Esophagus muscularis mucosa (tissue), 3 donors: ENCODE measurements at regions not wholly inside any gene's neighbourhood (a gene's known extent, or its start where the extent isn't known, plus 50 kb on each side); places are given as distances from the start of the nearest gene placed in this dataset.

Experiments
- EP300 ChIP-seq: sonication (generic); formaldehyde crosslinking; IDR thresholded peaks from one replicate; pipeline ENCODE4 v1.6.1; 2017; ENCODE audit warnings: antibody characterized with exemption
- TF ChIP-seq, protein P1 (sequence below), 3 experiments: fragments of 200-600 bp in 2 of 3; fragments of 450-650 bp in 1 of 3; sonication (generic) in 2 of 3; IDR thresholded peaks; one replicate each; pipeline ENCODE4 v1.5.1; 2017 to 2019; ENCODE audit warnings: antibody characterized with exemption in 3 of 3, mild to moderate bottlenecking in 2 of 3, moderate library complexity in 1 of 3

DNA sequence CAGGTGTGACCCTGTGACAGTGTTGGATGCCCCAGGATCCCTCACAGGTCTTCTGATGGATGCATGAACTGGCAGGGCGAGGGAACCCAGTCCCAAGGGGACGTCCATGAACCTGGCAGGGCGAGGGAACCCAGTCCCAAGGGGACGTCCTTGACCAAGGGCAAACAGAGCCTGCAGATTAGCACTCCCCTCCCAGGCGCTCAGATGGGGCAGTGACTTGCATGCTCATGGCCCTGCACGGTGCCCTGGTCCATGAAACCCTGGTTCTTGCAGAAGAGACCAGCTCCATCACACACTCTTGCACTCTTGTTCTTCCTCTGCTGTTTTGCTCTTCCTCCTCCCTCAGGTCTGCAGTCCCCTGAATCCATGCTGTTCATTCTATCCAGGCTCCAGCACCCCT, 192.7 kb downstream of the GALR1 start:
- TF ChIP-seq EP300, result no peak
- TF ChIP-seq, protein P1, sequence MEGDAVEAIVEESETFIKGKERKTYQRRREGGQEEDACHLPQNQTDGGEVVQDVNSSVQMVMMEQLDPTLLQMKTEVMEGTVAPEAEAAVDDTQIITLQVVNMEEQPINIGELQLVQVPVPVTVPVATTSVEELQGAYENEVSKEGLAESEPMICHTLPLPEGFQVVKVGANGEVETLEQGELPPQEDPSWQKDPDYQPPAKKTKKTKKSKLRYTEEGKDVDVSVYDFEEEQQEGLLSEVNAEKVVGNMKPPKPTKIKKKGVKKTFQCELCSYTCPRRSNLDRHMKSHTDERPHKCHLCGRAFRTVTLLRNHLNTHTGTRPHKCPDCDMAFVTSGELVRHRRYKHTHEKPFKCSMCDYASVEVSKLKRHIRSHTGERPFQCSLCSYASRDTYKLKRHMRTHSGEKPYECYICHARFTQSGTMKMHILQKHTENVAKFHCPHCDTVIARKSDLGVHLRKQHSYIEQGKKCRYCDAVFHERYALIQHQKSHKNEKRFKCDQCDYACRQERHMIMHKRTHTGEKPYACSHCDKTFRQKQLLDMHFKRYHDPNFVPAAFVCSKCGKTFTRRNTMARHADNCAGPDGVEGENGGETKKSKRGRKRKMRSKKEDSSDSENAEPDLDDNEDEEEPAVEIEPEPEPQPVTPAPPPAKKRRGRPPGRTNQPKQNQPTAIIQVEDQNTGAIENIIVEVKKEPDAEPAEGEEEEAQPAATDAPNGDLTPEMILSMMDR (IDR thresholded peaks at IDR 0.05), result no peak
